ENCODE measurements at regions not wholly inside any gene's neighbourhood (a gene's known extent, or its start where the extent isn't known, plus 50 kb on each side); places are given as distances from the start of the nearest gene placed in this dataset.

- TF ChIP-seq, protein P1, sequence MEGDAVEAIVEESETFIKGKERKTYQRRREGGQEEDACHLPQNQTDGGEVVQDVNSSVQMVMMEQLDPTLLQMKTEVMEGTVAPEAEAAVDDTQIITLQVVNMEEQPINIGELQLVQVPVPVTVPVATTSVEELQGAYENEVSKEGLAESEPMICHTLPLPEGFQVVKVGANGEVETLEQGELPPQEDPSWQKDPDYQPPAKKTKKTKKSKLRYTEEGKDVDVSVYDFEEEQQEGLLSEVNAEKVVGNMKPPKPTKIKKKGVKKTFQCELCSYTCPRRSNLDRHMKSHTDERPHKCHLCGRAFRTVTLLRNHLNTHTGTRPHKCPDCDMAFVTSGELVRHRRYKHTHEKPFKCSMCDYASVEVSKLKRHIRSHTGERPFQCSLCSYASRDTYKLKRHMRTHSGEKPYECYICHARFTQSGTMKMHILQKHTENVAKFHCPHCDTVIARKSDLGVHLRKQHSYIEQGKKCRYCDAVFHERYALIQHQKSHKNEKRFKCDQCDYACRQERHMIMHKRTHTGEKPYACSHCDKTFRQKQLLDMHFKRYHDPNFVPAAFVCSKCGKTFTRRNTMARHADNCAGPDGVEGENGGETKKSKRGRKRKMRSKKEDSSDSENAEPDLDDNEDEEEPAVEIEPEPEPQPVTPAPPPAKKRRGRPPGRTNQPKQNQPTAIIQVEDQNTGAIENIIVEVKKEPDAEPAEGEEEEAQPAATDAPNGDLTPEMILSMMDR (conservative IDR thresholded peaks at IDR 0.05), result no peak
- no peak for TF ChIP-seq ZFX (IDR thresholded peaks at IDR 0.05)
These were observed 96.8 kb upstream of the MRPS30 start for GRCh38 chr5:44711901-44712300.

Measured in C4-2B (cell line).